GM23248 (cell line): ENCODE measurements at regions not wholly inside any gene's neighbourhood (a gene's known extent, or its start where the extent isn't known, plus 50 kb on each side); places are given as distances from the start of the nearest gene placed in this dataset.

ENCODE experiments used
- EZH2 ChIP-seq: fragments of 200-600 bp; sonication (generic); IDR thresholded peaks from 2 replicates; pipeline ENCODE4 v1.6.1; 2018; ENCODE audit warnings: antibody characterized with exemption, mild to moderate bottlenecking; ENCODE audit not compliant: insufficient read depth, poor library complexity, severe bottlenecking
- EZH2phosphoT487 ChIP-seq: fragments of 200-600 bp; sonication (generic); IDR thresholded peaks from 2 replicates; pipeline ENCODE4 v1.6.1; 2018; ENCODE audit warnings: antibody characterized with exemption, moderate library complexity, mild to moderate bottlenecking, low read depth; ENCODE audit not compliant: insufficient read depth

- TF ChIP-seq EZH2 = no peak
- no peak for TF ChIP-seq EZH2phosphoT487
Observed at GRCh38 chr3:59256230-59256629, 206.4 kb upstream of the CFAP20DC start.
